ENCODE measurements at regions not wholly inside any gene's neighbourhood (a gene's known extent, or its start where the extent isn't known, plus 50 kb on each side); places are given as distances from the start of the nearest gene placed in this dataset.

DNA sequence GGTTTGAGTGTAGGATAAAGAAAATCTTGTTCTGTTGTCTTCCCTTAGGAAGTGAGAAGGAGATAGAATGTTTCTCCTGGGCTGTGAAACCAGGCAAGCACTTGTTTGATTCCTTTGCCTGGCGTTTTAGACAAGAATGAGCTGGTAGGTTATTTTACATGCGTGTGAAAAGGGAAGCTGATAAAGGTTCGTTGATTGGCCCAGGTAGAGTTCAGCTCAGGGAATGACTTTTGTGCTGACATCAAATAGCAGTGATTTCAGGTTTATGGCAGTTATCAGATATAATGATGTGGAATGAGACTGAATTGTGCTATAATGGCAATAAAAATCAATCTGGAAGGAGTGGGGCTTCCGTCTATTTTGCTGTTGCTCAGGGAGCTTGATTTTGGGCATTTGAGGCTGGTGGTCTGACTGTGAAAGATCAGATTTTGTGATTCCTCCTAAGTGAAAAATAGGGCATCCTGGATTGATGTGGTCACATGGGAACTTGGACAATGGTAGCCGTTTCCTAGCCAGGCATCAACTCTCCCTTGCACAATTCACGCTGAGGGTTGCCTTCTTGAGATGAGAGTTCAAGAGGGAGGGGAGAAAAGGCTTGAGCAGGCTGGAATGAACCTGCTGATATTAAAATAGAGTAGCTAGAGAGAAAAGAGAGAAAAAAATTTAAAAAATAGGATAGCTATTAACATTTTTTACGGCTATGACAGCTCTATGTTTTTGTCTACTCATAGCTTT, 388.9 kb downstream of the EDEM1 start:
- TF ChIP-seq, protein P1, sequence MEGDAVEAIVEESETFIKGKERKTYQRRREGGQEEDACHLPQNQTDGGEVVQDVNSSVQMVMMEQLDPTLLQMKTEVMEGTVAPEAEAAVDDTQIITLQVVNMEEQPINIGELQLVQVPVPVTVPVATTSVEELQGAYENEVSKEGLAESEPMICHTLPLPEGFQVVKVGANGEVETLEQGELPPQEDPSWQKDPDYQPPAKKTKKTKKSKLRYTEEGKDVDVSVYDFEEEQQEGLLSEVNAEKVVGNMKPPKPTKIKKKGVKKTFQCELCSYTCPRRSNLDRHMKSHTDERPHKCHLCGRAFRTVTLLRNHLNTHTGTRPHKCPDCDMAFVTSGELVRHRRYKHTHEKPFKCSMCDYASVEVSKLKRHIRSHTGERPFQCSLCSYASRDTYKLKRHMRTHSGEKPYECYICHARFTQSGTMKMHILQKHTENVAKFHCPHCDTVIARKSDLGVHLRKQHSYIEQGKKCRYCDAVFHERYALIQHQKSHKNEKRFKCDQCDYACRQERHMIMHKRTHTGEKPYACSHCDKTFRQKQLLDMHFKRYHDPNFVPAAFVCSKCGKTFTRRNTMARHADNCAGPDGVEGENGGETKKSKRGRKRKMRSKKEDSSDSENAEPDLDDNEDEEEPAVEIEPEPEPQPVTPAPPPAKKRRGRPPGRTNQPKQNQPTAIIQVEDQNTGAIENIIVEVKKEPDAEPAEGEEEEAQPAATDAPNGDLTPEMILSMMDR (IDR thresholded peaks at IDR 0.05): no peak
- no peak for TF ChIP-seq POLR2A (IDR thresholded peaks at IDR 0.05)
